GM13976 (cell line): ENCODE measurements at regions not wholly inside any gene's neighbourhood (a gene's known extent, or its start where the extent isn't known, plus 50 kb on each side); places are given as distances from the start of the nearest gene placed in this dataset.

Source experiments
- DNase-seq: peaks from one replicate; pipeline ENCODE4 v3.0.0; 2012; ENCODE audit warnings: low spot score
- in situ Hi-C: fragments of 300-500 bp; cut with MboI; formaldehyde crosslinking; loops from one replicate; pipeline ENCODE4 v1.12.0; 2022; ENCODE audit warnings: low sequenced_read_pairs, mixed read lengths, inconsistent platforms; ENCODE audit not compliant: unreplicated experiment
- TF ChIP-seq, protein P1 (sequence below): IDR thresholded peaks from 2 replicates; pipeline ENCODE4 v1.5.1; 2012; ENCODE audit warnings: borderline replicate concordance, mild to moderate bottlenecking; ENCODE audit not compliant: insufficient read depth; ENCODE audit errors: extremely low read depth, missing control alignments, control extremely low read depth

DNA sequence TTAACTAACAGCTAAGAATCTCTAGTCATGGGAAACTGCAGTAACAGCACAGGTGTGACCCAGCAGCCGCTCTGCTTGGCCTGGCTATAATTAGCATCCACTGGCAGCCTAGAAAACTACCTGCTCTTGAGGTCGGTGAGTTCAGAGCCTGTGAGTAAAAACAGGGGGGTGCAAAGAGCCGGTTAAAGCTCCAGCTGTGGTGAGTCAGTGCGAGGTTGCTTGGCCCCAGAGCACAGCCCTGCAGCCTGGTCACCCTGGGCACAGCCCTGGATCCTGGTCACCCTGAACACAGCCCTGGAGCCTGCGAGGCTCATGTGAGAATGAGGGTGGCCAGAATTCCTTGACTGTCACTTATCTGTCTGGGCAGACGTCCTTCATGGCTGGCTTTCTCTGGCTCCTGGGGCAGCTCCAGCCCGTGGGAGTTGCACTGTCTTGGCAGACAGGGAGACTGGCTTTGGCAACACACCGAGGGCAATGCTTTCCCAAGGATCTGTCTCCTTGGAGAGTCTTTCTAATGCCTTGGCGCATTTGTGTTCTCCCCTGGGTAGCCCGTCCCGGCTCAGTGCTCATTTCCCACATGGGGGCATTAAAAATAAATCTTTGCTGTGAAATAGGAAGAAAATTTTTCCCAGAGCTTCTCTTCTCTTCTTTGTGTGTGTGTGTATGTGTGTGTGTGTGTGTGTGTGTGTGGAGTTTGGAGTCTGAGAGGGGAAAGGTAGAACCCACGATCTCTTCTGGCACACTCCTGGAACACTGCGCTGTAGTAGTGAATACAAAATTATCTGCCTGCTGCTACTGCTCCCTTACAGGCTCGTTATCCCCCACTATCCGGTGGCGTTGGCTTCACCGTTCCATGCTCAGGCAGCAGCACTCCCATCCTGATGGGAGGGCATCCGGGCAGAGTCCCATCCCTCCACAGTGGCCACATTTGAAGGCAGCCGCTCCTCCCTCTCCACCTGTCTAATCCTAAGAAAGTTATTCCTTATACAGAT is 250.2 kb upstream of the MEX3C start:
- TF ChIP-seq, protein P1, sequence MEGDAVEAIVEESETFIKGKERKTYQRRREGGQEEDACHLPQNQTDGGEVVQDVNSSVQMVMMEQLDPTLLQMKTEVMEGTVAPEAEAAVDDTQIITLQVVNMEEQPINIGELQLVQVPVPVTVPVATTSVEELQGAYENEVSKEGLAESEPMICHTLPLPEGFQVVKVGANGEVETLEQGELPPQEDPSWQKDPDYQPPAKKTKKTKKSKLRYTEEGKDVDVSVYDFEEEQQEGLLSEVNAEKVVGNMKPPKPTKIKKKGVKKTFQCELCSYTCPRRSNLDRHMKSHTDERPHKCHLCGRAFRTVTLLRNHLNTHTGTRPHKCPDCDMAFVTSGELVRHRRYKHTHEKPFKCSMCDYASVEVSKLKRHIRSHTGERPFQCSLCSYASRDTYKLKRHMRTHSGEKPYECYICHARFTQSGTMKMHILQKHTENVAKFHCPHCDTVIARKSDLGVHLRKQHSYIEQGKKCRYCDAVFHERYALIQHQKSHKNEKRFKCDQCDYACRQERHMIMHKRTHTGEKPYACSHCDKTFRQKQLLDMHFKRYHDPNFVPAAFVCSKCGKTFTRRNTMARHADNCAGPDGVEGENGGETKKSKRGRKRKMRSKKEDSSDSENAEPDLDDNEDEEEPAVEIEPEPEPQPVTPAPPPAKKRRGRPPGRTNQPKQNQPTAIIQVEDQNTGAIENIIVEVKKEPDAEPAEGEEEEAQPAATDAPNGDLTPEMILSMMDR, result no peak
- in situ Hi-C loops, result no loop called here
- no peak for DNase-seq

DNA sequence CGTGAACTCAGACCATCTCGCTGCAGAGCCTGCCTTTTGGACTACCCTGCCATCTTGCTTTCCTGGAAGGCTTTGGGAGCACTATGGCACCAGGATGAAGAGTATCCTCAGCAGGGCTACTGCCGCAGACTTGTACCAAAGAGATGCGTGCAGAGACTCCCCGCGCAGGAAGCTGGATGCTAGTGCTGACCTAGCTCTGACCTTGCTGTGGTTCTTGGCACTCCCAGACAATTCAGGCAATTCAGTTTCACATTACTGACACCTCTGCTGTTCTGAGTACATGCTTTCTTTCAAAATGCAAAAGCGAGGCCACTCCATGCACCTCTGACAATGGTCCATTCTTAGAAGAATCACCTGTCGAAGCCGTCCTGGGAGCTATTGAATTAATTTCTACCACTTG is 251.5 kb upstream of the MEX3C start:
- in situ Hi-C loops, result no loop called here
- TF ChIP-seq, protein P1, result no peak
- DNase-seq, result no peak

DNA sequence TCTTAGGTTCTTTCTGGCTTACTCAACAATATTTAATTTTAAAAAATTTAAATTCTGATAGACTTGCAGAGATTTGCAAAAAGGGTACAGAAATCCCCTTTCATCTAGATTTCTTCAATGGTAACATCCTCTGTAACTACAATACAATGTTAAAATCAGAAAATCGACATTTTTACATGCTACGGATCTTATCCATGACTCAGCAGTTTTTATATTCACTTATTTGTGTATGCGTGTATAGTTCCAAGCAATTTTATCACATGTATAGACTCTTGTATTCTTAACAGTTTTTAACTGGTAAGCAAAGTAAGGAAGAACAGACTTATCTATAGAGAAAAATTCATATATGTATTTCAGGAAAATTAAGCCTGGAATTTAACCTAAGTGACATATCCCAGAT is 256.1 kb upstream of the MEX3C start:
- TF ChIP-seq, protein P1, result no peak
- in situ Hi-C loops, result no loop called here
- no peak for DNase-seq

DNA sequence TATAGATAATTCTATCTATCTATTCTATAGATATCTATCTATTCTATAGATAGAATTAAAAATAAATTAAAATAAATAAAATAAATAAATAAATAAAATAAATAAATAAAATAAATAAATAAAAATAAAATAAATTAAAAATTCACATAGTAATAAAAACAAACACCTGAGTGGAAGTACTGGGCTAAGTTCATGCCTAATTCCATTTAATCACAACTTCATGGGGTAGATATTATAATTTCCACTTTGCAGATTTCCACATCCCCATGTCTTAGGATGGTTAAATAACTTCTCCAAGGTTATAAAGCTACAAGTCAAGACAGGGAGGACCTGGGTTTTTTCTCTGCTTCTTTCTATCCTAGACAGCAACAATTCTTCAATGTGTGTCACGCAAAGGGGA is 261.4 kb upstream of the MEX3C start:
- DNase-seq, result no peak
- TF ChIP-seq, protein P1, result no peak
- in situ Hi-C loops, result no loop called here

DNA sequence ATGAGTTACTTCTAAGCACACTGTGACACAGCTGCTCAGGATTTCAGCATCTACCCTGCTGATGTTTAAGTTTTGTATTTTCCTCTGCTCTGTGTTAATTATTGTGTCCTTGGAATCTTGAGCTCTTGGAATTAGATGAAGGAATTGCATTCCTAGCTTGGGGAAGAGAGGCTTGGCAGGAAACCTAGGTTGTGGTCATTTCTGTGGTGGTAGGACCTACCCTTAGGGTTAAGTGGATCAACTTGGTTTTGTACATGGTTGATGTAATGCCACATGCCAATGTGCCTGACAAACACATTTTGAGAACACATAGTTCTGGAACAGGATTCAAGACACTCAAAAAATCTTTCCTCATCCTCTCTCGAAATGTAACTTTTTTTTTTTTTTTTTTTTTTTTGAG is 264.5 kb upstream of the MEX3C start:
- TF ChIP-seq, protein P1, result no peak
- in situ Hi-C loops, result no loop called here

DNA sequence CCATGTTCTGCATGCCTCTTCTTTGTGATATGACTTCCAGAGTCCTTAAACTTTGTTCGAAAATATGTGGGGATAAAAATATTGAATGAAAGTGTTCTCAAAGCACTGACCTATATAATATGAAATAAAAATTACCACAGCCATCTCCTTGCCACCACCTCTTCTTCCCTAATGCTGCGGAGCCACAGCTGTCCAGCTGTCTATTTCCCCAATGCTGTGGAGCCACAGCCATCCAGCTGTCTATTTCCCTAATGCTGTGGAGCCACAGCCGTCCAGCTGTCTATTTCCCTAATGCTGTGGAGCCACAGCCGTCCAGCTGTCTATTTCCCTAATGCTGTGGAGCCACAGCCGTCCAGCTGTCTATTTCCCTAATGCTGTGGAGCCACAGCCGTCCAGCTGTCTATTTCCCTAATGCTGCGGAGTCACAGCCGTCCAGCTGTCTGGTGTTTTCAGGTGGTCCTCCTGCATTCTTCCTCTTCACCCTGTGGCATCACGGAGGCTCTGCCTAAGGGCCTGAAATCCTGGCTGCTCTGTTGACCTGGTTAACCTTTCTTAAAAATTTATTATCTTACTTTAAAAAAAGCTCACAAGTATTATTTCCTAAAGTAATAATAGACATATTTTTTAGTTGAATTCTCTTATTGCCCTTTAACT is 266.1 kb upstream of the MEX3C start:
- TF ChIP-seq, protein P1, result no peak
- no peak for DNase-seq
- in situ Hi-C loops, result no loop called here

More for the DNA sequence above, 264.5 kb upstream of the MEX3C start:
- DNase-seq, result no peak
